SU-DHL-6 (cell line): ENCODE measurements at regions not wholly inside any gene's neighbourhood (a gene's known extent, or its start where the extent isn't known, plus 50 kb on each side); places are given as distances from the start of the nearest gene placed in this dataset.

Experiments used
- H2AFZ ChIP-seq: fragments of 200-600 bp; sonication (generic); 2 replicates; pipeline ENCODE4 v1.6.1; 2014; ENCODE audit warnings: low read depth, mild to moderate bottlenecking, moderate library complexity, mixed read lengths, antibody characterized with exemption, low read length; ENCODE audit not compliant: severe bottlenecking
- H3F3A ChIP-seq: fragments of 200-600 bp; shearing (Covaris generic); 2 replicates; pipeline ENCODE4 v1.6.0; 2016; ENCODE audit warnings: antibody characterized with exemption, mild to moderate bottlenecking; ENCODE audit not compliant: insufficient read depth
- H3K27ac ChIP-seq: fragments of 200-600 bp; sonication (generic); 2 replicates; pipeline ENCODE4 v1.5.1; 2016; ENCODE audit warnings: low read depth, mild to moderate bottlenecking, low read length, moderate library complexity, mixed read lengths
- H3K27me3 ChIP-seq: fragments of 200-600 bp; sonication (generic), shearing (Covaris generic); 2 replicates; pipeline ENCODE4 v1.6.0; 2014; ENCODE audit warnings: mild to moderate bottlenecking, low read length
- H3K36me3 ChIP-seq: fragments of 200-600 bp; sonication (generic); 2 replicates; pipeline ENCODE4 v1.6.1; 2014; ENCODE audit warnings: mild to moderate bottlenecking, low read length, mixed read lengths
- H3K4me2 ChIP-seq: fragments of 300-600, 200-600 bp; shearing (Covaris generic), sonication (generic); 2 replicates; pipeline ENCODE4 v1.6.0; 2014; ENCODE audit warnings: low read length, low read depth, mild to moderate bottlenecking; ENCODE audit not compliant: poor library complexity, severe bottlenecking
- H3K4me3 ChIP-seq: fragments of 200-600 bp; sonication (generic); 2 replicates; pipeline ENCODE4 v1.5.1; 2014; ENCODE audit warnings: antibody characterized with exemption, low read length, mild to moderate bottlenecking, mixed read lengths; ENCODE audit not compliant: insufficient read depth, poor library complexity, severe bottlenecking
- H3K79me2 ChIP-seq: fragments of 200-600 bp; sonication (generic); 2 replicates; pipeline ENCODE4 v1.6.1; 2014; ENCODE audit warnings: mild to moderate bottlenecking, low read length, moderate library complexity; ENCODE audit not compliant: insufficient read depth
- H3K9ac ChIP-seq: fragments of 200-600 bp; sonication (generic); 2 replicates; pipeline ENCODE4 v1.7.0; 2014; ENCODE audit warnings: mild to moderate bottlenecking, low read length
- H3K9me2 ChIP-seq: fragments of 200-600 bp; sonication (generic); replicated peaks from 2 replicates; pipeline ENCODE4 v1.6.1; 2014; ENCODE audit warnings: low read length; ENCODE audit not compliant: insufficient read depth
- H3K9me3 ChIP-seq: fragments of 200-600 bp; sonication (generic); 2 replicates; pipeline ENCODE4 v1.6.1; 2014; ENCODE audit warnings: low read length, mixed read lengths; ENCODE audit not compliant: insufficient read depth
- H4K20me1 ChIP-seq: fragments of 200-600 bp; sonication (generic); 2 replicates; pipeline ENCODE4 v1.6.1; 2014; ENCODE audit warnings: low read depth, mild to moderate bottlenecking, antibody characterized with exemption, low read length, moderate library complexity, mixed read lengths
- EZH2phosphoT487 ChIP-seq: fragments of 200-600 bp; sonication (generic), shearing (Covaris generic); conservative IDR thresholded peaks from 2 replicates; pipeline ENCODE4 v1.6.1; 2018; ENCODE audit warnings: mild to moderate bottlenecking, antibody characterized with exemption, low read length, moderate library complexity, mixed read lengths
- TF ChIP-seq, protein P1 (sequence below): fragments of 200-600 bp; sonication (generic); IDR thresholded peaks from one replicate; pipeline ENCODE4 v1.5.1; 2017; ENCODE audit warnings: antibody characterized with exemption, mild to moderate bottlenecking, low read length, moderate library complexity; ENCODE audit not compliant: insufficient read depth, poor library complexity, severe bottlenecking

DNA sequence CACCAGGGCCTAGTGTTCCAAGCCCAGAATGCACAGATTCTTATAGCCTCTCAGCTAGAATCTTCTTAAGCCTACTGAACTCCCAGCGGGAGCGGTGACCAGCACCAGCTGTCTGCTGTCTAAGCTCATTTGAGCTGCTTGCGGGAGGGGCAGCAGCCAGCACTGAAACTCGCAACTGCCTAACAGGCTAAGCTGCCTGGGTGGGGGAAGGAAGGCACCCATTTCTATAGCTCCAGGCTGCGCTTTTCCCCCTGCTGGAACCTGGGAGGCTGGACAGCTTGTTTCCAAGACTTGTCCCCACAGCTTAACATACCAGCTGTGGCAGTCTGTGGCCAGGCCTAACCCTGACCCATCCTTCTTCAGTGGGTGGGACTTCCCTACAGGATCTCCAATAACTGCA lies 512.9 kb downstream of the EFNA5 start:
- Histone ChIP-seq H4K20me1 (no peaks in the 10 kb centered on the region), H3K9me2 (no peaks in the 10 kb centered on the region), H3K79me2 (no peaks in the 10 kb centered on the region), H3K27ac (no peak overlapping the region), H3K36me3 (no peaks in the 10 kb centered on the region), H3K27me3 (no peaks in the 10 kb centered on the region), H3K9ac (no peak overlapping the region), H3K4me3 (no peak overlapping the region), H3F3A (no peaks in the 10 kb centered on the region), H3K9me3 (no peaks in the 10 kb centered on the region), H2AFZ (peak overlapping the region; percentile 36), H3K4me2 (no peak overlapping the region)
- TF ChIP-seq, protein P1, sequence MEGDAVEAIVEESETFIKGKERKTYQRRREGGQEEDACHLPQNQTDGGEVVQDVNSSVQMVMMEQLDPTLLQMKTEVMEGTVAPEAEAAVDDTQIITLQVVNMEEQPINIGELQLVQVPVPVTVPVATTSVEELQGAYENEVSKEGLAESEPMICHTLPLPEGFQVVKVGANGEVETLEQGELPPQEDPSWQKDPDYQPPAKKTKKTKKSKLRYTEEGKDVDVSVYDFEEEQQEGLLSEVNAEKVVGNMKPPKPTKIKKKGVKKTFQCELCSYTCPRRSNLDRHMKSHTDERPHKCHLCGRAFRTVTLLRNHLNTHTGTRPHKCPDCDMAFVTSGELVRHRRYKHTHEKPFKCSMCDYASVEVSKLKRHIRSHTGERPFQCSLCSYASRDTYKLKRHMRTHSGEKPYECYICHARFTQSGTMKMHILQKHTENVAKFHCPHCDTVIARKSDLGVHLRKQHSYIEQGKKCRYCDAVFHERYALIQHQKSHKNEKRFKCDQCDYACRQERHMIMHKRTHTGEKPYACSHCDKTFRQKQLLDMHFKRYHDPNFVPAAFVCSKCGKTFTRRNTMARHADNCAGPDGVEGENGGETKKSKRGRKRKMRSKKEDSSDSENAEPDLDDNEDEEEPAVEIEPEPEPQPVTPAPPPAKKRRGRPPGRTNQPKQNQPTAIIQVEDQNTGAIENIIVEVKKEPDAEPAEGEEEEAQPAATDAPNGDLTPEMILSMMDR, result no peak
- no peak for TF ChIP-seq EZH2phosphoT487

DNA sequence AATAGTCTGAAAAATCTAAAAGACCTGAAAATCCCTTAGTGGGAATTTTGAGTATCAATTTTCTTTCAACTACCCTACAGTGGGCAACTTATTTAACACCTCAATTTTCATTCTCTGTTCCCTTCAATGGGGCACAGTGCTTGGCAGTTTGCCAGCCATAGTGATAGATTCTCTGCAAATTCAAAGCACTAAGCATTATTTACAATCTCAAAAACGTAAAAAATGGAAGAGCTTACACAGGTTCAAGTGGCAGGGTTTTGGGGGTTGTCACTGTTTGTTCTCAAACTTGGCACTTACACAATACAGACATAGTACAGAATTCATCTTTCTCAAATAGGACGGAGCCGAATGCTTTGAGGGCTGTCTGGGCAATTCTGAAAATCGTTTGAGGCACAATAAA lies 515.0 kb downstream of the EFNA5 start:
- H2AFZ ChIP-seq, result no peak overlapping the region
- TF ChIP-seq, protein P1, result no peak
- no peak for TF ChIP-seq EZH2phosphoT487
- no peak overlapping the region for H3K9ac ChIP-seq
- no peaks in the 10 kb centered on the region for H3K79me2 ChIP-seq
- H4K20me1 ChIP-seq, result no peaks in the 10 kb centered on the region
- no peak overlapping the region for H3K27ac ChIP-seq
- no peaks in the 10 kb centered on the region for H3K9me3 ChIP-seq
- no peaks in the 10 kb centered on the region for H3K36me3 ChIP-seq
- H3K9me2 ChIP-seq, result no peaks in the 10 kb centered on the region
- no peak overlapping the region for H3K4me3 ChIP-seq
- H3F3A ChIP-seq, result no peaks in the 10 kb centered on the region
- H3K4me2 ChIP-seq, result no peak overlapping the region
- H3K27me3 ChIP-seq, result no peaks in the 10 kb centered on the region

DNA sequence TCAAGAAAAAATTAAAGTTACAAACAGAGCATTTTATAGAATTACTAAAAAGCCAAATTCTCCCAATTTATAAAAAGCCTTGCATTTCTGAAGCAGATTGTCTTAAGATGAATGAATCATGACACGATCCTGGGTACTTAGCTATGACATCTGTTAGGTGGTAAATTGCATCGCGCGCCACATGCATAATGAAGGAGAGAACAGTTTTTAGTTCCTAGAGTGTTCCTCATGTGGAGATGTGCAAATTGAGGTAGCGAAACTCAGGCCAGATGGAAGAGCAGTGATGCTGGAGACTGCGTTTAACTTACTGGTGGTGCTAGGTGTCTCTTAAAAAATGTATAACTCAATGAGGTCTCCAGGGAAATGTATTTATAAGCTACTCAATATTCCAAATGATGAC lies 516.1 kb downstream of the EFNA5 start:
- no peaks in the 10 kb centered on the region for H3K79me2 ChIP-seq
- no peaks in the 10 kb centered on the region for H3K9me2 ChIP-seq
- no peak overlapping the region for H3K4me2 ChIP-seq
- no peak overlapping the region for H3K9ac ChIP-seq
- no peaks in the 10 kb centered on the region for H4K20me1 ChIP-seq
- TF ChIP-seq EZH2phosphoT487, result no peak
- TF ChIP-seq, protein P1, result no peak
- H3K27ac ChIP-seq, result no peak overlapping the region
- no peak overlapping the region for H3K4me3 ChIP-seq
- H3K36me3 ChIP-seq, result no peaks in the 10 kb centered on the region
- H2AFZ ChIP-seq, result no peak overlapping the region
- no peaks in the 10 kb centered on the region for H3K9me3 ChIP-seq
- no peaks in the 10 kb centered on the region for H3F3A ChIP-seq
- no peaks in the 10 kb centered on the region for H3K27me3 ChIP-seq

DNA sequence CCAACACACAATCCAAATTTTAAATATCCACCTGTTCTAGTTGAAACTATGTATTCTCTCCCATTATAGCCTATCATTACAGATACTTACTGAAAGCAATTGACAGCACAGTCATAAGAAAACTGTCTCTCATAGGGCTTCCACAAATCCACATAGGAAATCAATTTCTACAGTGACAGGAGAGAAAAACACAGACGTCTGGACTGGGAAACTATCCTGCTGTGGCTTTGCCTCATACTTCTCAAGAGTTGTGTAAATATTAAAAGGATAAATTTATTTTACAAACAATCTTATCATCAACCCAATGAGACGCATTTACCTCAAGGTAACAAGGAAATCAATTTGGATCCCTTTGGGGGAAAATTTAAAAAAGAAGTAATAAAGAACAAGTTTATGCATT lies 517.5 kb downstream of the EFNA5 start:
- H3K79me2 ChIP-seq, result no peaks in the 10 kb centered on the region
- no peaks in the 10 kb centered on the region for H4K20me1 ChIP-seq
- H2AFZ ChIP-seq, result no peak overlapping the region
- H3K9ac ChIP-seq, result no peak overlapping the region
- no peaks in the 10 kb centered on the region for H3K36me3 ChIP-seq
- no peak overlapping the region for H3K4me2 ChIP-seq
- no peaks in the 10 kb centered on the region for H3K9me3 ChIP-seq
- H3K27me3 ChIP-seq, result no peaks in the 10 kb centered on the region
- no peak for TF ChIP-seq EZH2phosphoT487
- TF ChIP-seq, protein P1, result no peak
- no peaks in the 10 kb centered on the region for H3K9me2 ChIP-seq
- no peak overlapping the region for H3K27ac ChIP-seq
- H3F3A ChIP-seq, result no peaks in the 10 kb centered on the region
- no peak overlapping the region for H3K4me3 ChIP-seq
